Panc1 (cell line): ENCODE measurements at regions not wholly inside any gene's neighbourhood (a gene's known extent, or its start where the extent isn't known, plus 50 kb on each side); places are given as distances from the start of the nearest gene placed in this dataset.

Experiments
- ATAC-seq: fragments of 200-7000 bp; cut with Tn5 transposase; 2 replicates; pipeline ENCODE4 v1.9.1; 2020; ENCODE audit warnings: mild to moderate bottlenecking, moderate library complexity
- BruUV-seq: library from RNA; stranded (reverse); fragments of 400-500 nt; replicated peaks from 2 replicates; lab custom pipeline; 2021; lab: Mats Ljungman, UMichigan
- CTCF ChIA-PET: fragments of 300-600 bp; sonication (Branson Sonifier 250); formaldehyde crosslinking; loops from one replicate; lab custom pipeline; 2022; ENCODE audit warnings: antibody characterized with exemption; lab: Charles Lee
- POLR2A ChIA-PET: fragments of 300-600 bp; sonication (Branson Sonifier 250); formaldehyde crosslinking; loops from one replicate; lab custom pipeline; 2022; ENCODE audit warnings: antibody characterized with exemption; lab: Charles Lee
- DNase-seq: peaks from one replicate; pipeline ENCODE4 v3.0.0-alpha.2; 2010; ENCODE audit warnings: low read depth, low spot score
- H3K27ac ChIP-seq: 2 replicates; pipeline ENCODE4 v1.5.1; 2011; ENCODE audit warnings: mild to moderate bottlenecking, low read length, inconsistent platforms
- H3K27me3 ChIP-seq: fragments of 200-500 bp; sonication (Bioruptor generic); 2 replicates; pipeline ENCODE4 v1.6.0; 2014; ENCODE audit warnings: low read length, inconsistent platforms; ENCODE audit not compliant: control insufficient read depth, insufficient read depth
- H3K36me3 ChIP-seq: fragments of 200-500 bp; sonication (Bioruptor generic); 2 replicates; pipeline ENCODE4 v1.5.1; 2014; ENCODE audit warnings: inconsistent platforms, mild to moderate bottlenecking, low read length, moderate library complexity; ENCODE audit not compliant: control insufficient read depth, insufficient read depth
- H3K4me1 ChIP-seq: 2 replicates; pipeline ENCODE4 v1.5.1; 2011; ENCODE audit warnings: inconsistent platforms, mild to moderate bottlenecking, low read length, moderate library complexity; ENCODE audit not compliant: control insufficient read depth, insufficient read depth
- H3K4me3 ChIP-seq, 2 experiments: 2 replicates each; pipeline ENCODE4 v1.5.1; 2011 to 2012; ENCODE audit warnings: low read depth in 2 of 2, low read length in 2 of 2, mild to moderate bottlenecking in 2 of 2, inconsistent platforms in 1 of 2, moderate library complexity in 1 of 2
- H3K9me3 ChIP-seq: fragments of 200-500 bp; sonication (Bioruptor generic); 2 replicates; pipeline ENCODE4 v1.5.1; 2014; ENCODE audit warnings: low read depth, mild to moderate bottlenecking, inconsistent platforms, low read length, moderate library complexity; ENCODE audit not compliant: control insufficient read depth, insufficient read depth
- POLR2AphosphoS5 ChIP-seq: IDR thresholded peaks from 2 replicates; pipeline ENCODE4 v1.6.1; 2012; ENCODE audit warnings: mild to moderate bottlenecking, low read depth, low read length, moderate library complexity
- SIN3A ChIP-seq: IDR thresholded peaks from 2 replicates; pipeline ENCODE4 v1.6.1; 2012; ENCODE audit warnings: low read depth, mild to moderate bottlenecking, low read length, moderate library complexity, borderline replicate concordance; ENCODE audit not compliant: insufficient read depth
- TCF7L2 ChIP-seq: IDR thresholded peaks from 2 replicates; pipeline ENCODE4 v1.6.1; 2011; ENCODE audit warnings: mild to moderate bottlenecking, low read depth, low read length, inconsistent platforms
- in situ Hi-C: cut with HindIII; loops from 2 replicates; pipeline ENCODE4 v1.10.0; 2016; ENCODE audit warnings: low sequenced_read_pairs, low pct_unique_long_range_greater_than_20kb
- intact Hi-C: fragments of 100-400 bp; cut with micrococcal nuclease; formaldehyde crosslinking; loops from one replicate; pipeline ENCODE4 v1.10.0; 2022; ENCODE audit not compliant: unreplicated experiment
- TF ChIP-seq, protein P1 (sequence below), 2 experiments: IDR thresholded peaks; 2 replicates each; pipeline ENCODE4 v1.6.1; 2011 to 2012; ENCODE audit warnings: low read depth in 2 of 2, control low read depth in 1 of 2, low read length in 1 of 2, mild to moderate bottlenecking in 1 of 2, moderate library complexity in 1 of 2; ENCODE audit not compliant: insufficient read depth in 1 of 2
- TF ChIP-seq, protein P2 (sequence below): fragments of 450-650 bp; IDR thresholded peaks from 2 replicates; pipeline ENCODE4 v1.5.1; 2017; ENCODE audit warnings: mild to moderate bottlenecking

DNA sequence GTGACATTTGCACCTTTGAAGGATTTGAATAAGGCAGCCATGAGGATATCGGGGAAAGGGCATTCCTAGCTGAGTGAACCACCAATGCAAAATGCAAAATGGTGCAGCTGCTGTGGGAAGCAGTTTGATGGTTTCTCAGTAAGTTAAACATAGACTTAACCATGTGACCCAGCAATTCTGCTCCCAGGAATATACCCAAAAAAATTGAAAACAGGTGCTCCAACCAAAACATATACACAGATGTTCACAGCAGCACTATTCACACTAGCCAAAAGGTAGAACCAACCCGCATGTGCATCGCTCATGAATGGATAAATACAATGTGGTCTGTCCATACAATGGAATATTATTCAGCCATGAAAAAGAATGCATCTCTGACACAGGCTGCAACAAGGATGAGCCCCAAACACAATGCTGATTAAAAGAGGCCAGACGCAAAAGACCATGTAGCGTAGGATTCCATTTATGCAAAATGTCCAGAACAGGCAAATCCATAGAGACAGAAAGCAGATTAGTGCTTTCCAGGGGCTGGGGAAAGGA, 215.0 kb upstream of the MYL2 start:
- Histone ChIP-seq H3K27ac (no peak overlapping the region), H3K36me3 (no peaks in the 10 kb centered on the region), H3K9me3 (no peaks in the 10 kb centered on the region), H3K4me3 (no peak overlapping the region), H3K4me1 (no peaks in the 10 kb centered on the region), H3K27me3 (peaks cover 4% of the 10 kb centered on the region)
- POLR2A ChIA-PET: no interaction called here
- DNase-seq (no peak), ATAC-seq (no peak)
- CTCF ChIA-PET: no interaction called here
- in situ Hi-C loops (no loop called here), intact Hi-C loops (no loop called here)
- no TSS peak for BruUV-seq
- TF ChIP-seq, protein P1, sequence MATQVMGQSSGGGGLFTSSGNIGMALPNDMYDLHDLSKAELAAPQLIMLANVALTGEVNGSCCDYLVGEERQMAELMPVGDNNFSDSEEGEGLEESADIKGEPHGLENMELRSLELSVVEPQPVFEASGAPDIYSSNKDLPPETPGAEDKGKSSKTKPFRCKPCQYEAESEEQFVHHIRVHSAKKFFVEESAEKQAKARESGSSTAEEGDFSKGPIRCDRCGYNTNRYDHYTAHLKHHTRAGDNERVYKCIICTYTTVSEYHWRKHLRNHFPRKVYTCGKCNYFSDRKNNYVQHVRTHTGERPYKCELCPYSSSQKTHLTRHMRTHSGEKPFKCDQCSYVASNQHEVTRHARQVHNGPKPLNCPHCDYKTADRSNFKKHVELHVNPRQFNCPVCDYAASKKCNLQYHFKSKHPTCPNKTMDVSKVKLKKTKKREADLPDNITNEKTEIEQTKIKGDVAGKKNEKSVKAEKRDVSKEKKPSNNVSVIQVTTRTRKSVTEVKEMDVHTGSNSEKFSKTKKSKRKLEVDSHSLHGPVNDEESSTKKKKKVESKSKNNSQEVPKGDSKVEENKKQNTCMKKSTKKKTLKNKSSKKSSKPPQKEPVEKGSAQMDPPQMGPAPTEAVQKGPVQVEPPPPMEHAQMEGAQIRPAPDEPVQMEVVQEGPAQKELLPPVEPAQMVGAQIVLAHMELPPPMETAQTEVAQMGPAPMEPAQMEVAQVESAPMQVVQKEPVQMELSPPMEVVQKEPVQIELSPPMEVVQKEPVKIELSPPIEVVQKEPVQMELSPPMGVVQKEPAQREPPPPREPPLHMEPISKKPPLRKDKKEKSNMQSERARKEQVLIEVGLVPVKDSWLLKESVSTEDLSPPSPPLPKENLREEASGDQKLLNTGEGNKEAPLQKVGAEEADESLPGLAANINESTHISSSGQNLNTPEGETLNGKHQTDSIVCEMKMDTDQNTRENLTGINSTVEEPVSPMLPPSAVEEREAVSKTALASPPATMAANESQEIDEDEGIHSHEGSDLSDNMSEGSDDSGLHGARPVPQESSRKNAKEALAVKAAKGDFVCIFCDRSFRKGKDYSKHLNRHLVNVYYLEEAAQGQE (IDR thresholded peaks at IDR 0.05; ENCODE audit: insufficient read depth in 1 of 2, low read depth in 2 of 2, low read length in 1 of 2): no peak
- TF ChIP-seq, protein P2, sequence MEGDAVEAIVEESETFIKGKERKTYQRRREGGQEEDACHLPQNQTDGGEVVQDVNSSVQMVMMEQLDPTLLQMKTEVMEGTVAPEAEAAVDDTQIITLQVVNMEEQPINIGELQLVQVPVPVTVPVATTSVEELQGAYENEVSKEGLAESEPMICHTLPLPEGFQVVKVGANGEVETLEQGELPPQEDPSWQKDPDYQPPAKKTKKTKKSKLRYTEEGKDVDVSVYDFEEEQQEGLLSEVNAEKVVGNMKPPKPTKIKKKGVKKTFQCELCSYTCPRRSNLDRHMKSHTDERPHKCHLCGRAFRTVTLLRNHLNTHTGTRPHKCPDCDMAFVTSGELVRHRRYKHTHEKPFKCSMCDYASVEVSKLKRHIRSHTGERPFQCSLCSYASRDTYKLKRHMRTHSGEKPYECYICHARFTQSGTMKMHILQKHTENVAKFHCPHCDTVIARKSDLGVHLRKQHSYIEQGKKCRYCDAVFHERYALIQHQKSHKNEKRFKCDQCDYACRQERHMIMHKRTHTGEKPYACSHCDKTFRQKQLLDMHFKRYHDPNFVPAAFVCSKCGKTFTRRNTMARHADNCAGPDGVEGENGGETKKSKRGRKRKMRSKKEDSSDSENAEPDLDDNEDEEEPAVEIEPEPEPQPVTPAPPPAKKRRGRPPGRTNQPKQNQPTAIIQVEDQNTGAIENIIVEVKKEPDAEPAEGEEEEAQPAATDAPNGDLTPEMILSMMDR: no peak
- TF ChIP-seq SIN3A: no peak
- TF ChIP-seq TCF7L2: no peak
- no peak for TF ChIP-seq POLR2AphosphoS5

DNA sequence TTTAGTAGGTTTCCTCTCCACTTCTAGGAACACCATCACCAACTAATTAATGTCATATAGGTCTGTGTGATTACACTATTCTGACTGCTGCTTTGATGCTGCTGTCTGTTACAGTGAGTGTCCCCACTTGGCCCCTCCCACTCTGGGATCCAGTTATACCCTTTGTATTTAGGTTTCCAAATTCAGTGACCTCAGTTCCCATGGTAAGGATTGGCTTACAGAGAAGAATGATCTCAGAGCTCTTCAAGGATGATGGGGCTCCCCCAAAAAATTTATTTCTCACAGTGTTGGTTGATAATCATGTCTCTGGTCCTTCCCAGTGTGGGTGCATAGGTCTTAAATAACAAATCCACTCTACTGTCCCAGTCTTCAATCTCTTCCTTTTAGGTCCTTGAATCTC, 210.0 kb upstream of the MYL2 start:
- CTCF ChIA-PET: no interaction called here
- H3K27me3 ChIP-seq: no peaks in the 10 kb centered on the region
- H3K4me1 ChIP-seq: no peaks in the 10 kb centered on the region
- no peaks in the 10 kb centered on the region for H3K9me3 ChIP-seq
- no TSS peak for BruUV-seq
- TF ChIP-seq, protein P1 (IDR thresholded peaks at IDR 0.05; ENCODE audit: insufficient read depth in 1 of 2, low read depth in 2 of 2, low read length in 1 of 2): no peak
- TF ChIP-seq TCF7L2: no peak
- no peak for TF ChIP-seq SIN3A
- TF ChIP-seq, protein P2: no peak
- TF ChIP-seq POLR2AphosphoS5: no peak
- H3K36me3 ChIP-seq: no peaks in the 10 kb centered on the region
- POLR2A ChIA-PET: no interaction called here
- H3K4me3 ChIP-seq: no peak overlapping the region
- in situ Hi-C loops: no loop called here
- no peak for DNase-seq
- intact Hi-C loops: no loop called here
- no peak for ATAC-seq
- no peak overlapping the region for H3K27ac ChIP-seq
